MM.1S (cell line): ENCODE measurements at regions not wholly inside any gene's neighbourhood (a gene's known extent, or its start where the extent isn't known, plus 50 kb on each side); places are given as distances from the start of the nearest gene placed in this dataset.

ENCODE experiments used
- CTCF ChIP-seq: fragments of 300-600 bp; sonication (generic); IDR thresholded peaks from 2 replicates; pipeline ENCODE4 v1.5.1; 2016; ENCODE audit warnings: antibody characterized with exemption, low read length, mixed read lengths
- EZH2phosphoT487 ChIP-seq: fragments of 300-600 bp; sonication (generic); IDR thresholded peaks from 2 replicates; pipeline ENCODE4 v1.6.1; 2018; ENCODE audit warnings: antibody characterized with exemption, low read length

GRCh38 chr18:38900445-38900844 lies 1334.8 kb upstream of the CELF4 start:
- TF ChIP-seq CTCF: no peak
- TF ChIP-seq EZH2phosphoT487: no peak
